GM18517 (cell line): ENCODE measurements at regions not wholly inside any gene's neighbourhood (a gene's known extent, or its start where the extent isn't known, plus 50 kb on each side); places are given as distances from the start of the nearest gene placed in this dataset.
"Not testable (repeated sequence)": the region's sequence is repeated elsewhere in the genome, so short reads cannot be mapped to it uniquely, and the experiment has no call there.

ENCODE experiments used
- ATAC-seq: cut with Tn5 transposase; IDR thresholded peaks from one replicate; pipeline ENCODE4 v1.9.1; 2021; ENCODE audit warnings: mild to moderate bottlenecking, moderate library complexity; ENCODE audit not compliant: unreplicated experiment

DNA sequence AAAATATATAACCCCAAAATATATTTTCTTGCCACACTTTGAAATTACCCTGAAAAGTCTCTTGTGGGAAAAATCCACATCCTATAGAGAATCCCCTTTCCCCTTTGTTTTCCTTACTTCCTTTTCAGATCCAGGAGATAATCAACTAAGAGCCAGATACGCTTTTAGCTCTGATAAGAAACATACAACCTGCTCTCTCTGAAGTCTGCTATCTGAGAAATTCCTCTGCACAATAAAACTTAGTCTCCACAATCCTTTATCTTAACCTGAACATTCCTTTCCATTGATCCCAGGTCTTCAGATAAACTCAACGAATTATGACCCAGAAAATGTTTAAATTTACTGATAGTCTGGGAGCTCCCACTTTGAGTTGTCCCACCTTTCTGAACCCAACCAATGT is 233.4 kb upstream of the SETMAR start:
- ATAC-seq, result no peak

DNA sequence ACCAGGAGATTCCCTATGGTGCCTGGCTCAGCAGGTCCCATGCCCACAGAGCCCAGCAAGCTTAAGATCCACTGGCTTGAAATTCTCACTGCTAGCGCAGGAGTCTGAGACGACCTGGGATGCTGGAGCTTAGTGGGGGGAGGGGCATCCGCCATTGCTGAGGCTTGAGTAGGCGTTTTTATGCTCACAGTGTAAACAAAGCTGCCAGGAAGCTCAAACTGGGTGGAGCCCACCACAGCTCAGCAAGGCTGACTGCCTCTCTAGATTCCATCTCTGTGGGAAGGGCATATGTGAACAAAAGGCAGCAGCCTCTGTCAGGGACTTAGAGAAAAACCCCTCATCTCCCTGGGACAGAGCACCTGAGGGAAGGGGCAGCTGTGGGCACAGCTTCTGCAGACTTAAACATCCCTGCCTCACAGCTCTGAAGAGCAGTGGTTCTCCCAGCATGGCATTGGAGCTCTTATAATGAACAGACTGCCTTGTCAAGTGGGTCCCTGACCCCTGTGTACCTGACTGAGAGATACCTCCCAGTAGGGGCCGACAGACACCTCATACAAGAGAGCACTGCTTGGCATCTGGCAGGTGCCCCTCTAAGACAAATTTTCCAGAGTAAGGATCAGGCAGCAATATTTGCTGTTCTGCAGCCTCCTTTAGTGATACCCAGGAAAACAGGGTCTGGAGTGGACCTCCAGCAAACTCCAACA is 231.5 kb upstream of the SETMAR start:
- ATAC-seq, result no peak

- not testable (repeated sequence) for ATAC-seq
Observed at GRCh38 chr3:4077278-4077677, 225.9 kb upstream of the SETMAR start.

- ATAC-seq, result no peak
Observed at GRCh38 chr3:4077950-4078349, 225.2 kb upstream of the SETMAR start.

GRCh38 chr3:4078903-4079302 is 224.3 kb upstream of the SETMAR start:
- peak; percentile 60 for ATAC-seq

GRCh38 chr3:4079339-4080195 is 223.6 kb upstream of the SETMAR start:
- ATAC-seq, result peak; percentile 13

- no peak for ATAC-seq
Observed at GRCh38 chr3:4083225-4084015, 219.7 kb upstream of the SETMAR start.

DNA sequence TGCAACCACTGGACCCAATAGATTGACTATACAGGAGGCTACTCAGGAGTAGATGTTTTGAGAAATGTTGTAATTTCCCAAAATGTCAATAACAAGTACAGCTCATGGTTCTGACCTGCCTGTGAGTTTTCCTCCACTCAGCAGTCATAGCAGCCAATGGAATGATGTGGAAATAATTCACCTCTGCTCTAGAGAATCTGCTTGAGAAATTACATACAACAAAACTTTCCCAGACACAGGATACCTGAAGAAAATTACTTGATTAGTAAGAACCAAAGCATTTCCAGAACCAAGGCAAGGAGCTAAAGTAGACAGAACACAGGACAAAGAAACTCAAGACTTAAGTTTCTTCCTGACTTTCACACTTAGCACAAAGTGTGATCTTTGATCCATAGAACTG is 218.9 kb upstream of the SETMAR start:
- ATAC-seq, result no peak

DNA sequence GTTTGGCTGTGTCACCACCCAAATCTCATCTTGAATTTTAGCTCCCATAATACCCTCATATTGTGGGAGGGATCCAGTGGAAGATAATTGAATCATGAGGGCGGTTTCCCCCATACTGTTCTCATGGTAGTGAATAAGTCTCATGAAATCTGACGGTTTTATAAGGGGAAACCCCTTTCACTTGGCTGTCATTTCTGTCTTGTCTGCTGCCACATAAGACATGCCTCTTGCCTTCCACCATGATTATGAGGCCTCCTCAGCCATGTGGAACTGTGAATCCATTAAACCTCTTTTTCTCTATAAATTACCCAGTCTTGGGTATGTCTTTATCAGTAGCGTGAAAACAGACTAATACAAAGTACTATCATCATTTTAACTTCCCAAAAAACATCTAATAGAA is 216.5 kb upstream of the SETMAR start:
- ATAC-seq, result not testable (repeated sequence)

DNA sequence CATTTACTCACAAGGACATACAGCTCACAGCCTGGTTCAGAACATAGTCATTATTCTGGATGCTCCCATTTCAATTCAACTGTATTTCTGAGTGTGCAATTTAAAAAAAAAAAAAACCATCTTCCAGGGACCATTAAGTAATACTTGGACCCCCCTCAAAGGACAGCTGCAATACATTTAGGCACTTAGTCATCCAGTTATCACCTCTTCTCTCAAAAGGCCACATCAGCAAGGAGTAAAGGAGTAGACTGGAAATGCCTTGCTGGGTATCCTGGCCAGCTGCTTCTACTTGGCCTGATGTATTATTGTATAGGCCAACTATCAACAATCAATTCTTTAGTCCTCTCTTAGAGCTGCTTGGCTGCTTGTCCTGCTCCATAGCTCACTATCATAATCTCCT is 211.4 kb upstream of the SETMAR start:
- ATAC-seq, result no peak

DNA sequence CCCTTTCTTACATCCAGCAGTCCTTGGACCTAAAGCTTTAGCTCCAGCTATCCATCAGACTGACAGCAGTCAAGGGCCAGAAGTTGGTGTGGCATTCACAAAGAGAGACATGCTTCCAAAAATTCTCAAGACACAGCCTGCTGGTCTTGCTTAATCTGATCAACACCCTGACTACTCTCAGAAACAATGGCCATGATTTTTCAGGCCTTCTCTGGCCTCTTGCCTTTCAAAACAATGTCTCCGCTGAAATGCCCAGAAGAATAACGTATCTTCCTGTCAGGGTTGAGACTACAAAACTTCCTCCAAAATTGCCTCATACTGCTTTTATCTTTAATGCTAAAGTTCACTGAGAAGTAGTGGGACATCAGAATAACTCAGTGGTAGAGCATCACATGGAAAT is 205.4 kb upstream of the SETMAR start:
- no peak for ATAC-seq

- no peak for ATAC-seq
Observed at GRCh38 chr3:4099607-4100006, 203.6 kb upstream of the SETMAR start.

DNA sequence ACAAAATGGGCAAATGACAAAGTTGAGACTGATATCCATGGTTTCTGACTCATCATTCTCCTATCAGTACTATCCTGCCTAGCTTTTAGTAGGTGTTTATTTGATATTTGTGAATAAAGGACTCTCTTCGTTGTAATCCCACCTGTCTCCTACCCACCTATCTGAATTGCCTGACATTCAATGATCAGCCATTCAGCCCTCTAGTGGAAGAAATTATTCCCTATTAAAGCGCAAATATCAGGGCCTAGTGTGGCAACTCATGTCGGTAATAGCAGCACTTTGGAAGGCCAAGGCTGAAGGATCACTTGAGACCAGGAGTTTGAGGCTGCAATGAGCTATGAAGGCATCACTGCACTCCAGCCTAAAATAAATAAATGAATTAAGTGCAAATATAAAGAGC is 195.7 kb upstream of the SETMAR start:
- ATAC-seq, result no peak

GRCh38 chr3:4113811-4114522 is 189.2 kb upstream of the SETMAR start:
- ATAC-seq, result no peak

GRCh38 chr3:4119119-4119518 is 184.1 kb upstream of the SETMAR start:
- no peak for ATAC-seq

- no peak for ATAC-seq
Observed at GRCh38 chr3:4125576-4125975, 177.6 kb upstream of the SETMAR start.

GRCh38 chr3:4138150-4138785 is 164.9 kb upstream of the SETMAR start:
- no peak for ATAC-seq

DNA sequence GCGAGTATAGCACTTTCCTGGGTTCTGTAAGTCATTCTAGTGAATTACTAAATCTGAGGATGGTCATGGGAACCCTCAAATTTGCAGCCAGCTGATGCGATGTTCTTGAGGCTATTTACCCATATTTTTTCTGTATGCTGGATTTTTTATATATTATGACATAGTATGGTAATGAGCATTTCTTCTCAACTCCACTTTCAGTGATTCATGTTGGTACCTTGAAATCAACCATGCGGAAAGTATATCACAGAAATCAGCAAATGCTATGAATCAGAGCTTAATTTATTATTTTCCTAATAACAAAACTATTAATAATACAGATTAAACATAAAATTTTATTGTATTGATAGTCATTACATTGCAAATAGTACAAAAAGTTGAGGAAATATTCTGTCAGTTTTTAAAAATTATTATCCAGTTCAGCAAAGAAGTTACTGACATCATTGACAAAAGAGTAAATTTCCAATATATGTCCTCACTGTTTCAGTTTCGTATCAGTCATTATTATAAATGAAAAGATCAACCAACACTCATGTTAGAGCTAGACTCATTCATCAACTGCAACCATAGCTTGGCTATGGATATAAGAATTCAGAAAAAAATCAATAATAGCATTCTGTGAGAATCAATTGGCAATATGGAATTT is 164.3 kb upstream of the SETMAR start:
- no peak for ATAC-seq

GRCh38 chr3:4139462-4140140 is 163.6 kb upstream of the SETMAR start:
- ATAC-seq, result no peak
